GM18858 (cell line): ENCODE measurements at regions not wholly inside any gene's neighbourhood (a gene's known extent, or its start where the extent isn't known, plus 50 kb on each side); places are given as distances from the start of the nearest gene placed in this dataset.

Experiments used
- ATAC-seq: cut with Tn5 transposase; IDR thresholded peaks from one replicate; pipeline ENCODE4 v1.9.1; 2021; ENCODE audit not compliant: unreplicated experiment

DNA sequence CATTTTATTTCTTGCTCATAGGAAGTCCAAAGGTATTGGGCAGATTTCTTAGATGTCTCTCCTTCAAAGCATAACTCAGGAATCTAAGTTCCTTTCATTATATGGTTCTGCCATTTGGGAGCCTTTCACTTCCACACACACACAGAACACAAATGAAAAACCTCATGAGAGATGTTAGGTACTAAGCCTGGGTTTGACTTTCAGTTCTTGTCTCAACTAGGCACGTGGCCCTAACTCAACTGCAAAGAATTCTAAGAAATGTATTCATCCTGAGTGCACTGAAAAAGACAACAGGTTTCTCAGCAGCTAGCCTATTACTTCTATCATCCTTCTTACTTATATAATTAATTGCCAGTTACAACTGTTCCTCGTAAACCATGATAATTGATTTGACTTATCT lies 190.0 kb upstream of the SAMSN1 start:
- ATAC-seq = peak; percentile 49

DNA sequence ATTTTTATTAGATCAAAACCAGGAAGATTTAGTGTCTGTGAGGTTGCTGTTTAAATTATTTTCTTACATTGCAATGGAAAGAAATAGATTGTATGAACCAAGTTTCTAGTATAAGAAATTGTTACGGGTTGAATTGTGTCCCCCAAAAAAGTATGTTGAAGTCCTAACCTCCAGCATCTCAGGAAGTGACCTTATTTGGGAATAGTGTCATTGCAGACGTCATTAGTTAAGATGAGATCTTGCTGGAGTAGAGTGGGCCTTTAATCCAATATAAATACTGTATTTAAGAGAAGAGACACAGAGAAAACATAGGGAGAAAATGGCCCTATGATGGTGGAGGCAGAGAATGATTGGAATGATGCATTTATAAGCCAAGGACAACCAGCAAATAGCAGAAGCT lies 188.7 kb upstream of the SAMSN1 start:
- ATAC-seq = no peak

DNA sequence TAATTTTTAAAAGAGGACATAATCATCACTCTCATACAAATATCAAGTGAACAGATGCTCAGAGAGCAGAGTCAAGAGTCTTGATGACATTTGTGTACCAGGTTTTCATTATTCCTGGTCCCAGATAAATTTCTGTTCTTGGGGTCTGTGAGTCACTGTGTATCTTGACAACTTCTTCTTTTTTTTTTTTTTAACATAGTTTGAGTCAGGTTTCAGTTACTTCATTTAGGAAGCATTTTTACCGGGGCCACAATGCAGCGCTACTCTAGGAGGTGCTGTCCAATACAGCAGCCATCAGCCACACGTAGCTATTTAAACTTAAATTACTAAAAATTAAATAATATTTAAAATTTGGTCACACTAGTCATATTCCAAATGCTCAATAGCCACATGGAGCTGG lies 188.1 kb upstream of the SAMSN1 start:
- no peak for ATAC-seq

DNA sequence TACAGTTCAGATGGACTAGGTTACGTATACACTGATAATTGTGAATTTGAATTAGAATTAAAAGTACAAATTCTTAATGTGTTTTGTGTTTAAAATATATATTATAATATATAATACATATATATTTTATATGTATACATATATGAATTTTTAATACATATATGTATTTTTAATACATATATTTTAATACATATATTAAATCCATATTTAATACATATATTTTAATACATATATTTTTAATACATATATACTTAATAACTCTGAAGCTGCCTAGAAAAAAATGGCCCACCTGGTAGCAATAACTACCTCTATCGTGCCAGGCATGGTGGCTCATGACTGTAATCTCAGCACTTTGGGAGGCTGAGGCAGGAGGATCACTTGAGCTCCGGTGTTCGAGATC lies 179.1 kb upstream of the SAMSN1 start:
- ATAC-seq = no peak

DNA sequence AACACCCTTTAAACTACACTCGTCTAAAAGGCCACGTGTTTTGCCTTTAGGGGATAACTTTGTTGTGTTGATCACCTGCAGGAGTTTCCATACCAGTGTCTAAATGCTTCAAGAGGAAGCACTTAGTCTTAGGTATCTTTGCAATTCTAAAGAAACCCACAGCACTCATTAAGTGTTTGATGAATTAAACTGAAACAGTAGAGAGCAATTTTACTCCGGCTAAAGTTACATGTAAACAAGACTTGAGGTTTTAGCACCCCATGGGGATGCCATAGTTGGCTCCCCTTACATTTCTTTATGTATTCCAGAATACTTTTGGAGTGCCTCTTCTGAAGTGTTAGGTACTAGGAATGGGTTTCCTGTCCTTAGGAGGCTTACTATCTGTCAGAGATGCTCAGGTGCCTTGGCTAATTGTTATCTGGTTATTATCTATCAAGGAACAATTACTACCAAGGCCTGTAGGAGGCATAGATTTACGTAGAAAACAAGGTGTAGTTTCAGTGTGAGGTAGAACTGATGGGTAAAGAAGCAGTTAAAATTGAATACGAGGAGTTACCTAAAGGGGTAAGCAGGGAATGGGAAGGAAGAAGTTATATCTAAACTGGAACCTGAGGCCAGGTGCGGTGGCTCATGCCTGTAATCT lies 176.8 kb upstream of the SAMSN1 start:
- no peak for ATAC-seq

DNA sequence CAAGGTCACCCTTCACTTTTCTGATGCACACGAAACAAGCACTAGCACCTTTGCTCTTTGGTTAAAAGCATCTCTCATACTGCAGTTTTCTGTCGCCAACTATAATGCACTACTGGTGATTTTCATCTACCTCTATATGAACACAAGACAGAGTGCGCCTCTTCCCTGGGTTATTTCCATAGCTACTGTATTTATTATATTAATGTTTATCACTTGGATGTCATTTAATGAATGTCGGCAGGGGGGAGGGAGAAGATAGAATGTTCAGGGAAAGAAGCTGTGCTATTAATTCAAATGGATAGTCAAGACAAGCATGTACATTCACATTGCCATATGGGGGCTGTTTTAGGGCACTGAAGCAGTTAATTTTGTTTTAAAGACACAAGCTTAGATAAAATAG lies 174.1 kb upstream of the SAMSN1 start:
- ATAC-seq = no peak

DNA sequence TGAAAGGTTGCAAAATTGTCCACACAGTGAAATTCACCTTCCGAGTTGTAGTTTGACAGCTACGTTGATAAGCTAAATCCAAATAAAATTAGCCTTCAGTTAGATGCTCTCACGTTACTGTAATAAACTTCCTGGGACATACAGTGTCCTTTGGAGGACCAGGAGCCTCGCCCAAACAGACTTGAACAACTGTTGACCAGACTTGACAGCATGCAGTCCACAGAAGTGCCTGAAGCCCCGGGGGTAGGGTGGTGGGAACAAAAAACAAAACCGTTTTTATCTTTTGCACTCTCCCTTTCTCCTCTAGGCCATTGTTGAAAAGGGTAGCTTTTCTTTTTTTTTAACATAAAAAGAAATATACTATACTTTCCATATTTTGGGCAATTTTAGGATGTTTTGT lies 172.8 kb upstream of the SAMSN1 start:
- ATAC-seq = no peak

DNA sequence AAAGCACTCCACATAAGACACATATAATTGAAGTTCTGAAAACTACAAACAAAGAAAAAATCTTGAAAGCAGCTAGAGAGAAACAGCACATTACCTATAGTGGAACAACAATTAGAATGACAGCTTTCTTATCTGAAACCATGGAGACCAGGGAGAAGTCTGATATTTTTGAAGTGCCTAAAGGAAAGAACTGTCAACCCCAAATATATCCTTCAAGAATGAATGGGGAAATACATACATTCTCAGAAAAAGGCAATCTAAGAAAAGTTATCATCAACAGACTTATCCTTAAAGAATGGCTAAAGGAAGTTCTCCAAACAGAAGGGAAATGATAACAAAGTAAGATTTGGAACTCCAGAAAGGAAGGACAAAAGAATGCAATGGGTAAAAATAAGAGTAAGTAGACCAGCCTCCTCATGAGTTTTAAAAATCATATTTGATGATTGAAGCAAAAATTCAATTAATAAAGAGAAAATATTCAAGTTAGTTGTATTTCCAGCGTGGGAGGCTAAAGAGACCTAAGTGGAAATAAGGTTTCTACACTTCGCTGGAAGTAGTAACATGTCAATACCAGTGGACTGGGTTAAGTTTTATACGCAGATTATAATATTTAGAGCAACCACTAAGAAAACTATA lies 170.8 kb upstream of the SAMSN1 start:
- no peak for ATAC-seq

DNA sequence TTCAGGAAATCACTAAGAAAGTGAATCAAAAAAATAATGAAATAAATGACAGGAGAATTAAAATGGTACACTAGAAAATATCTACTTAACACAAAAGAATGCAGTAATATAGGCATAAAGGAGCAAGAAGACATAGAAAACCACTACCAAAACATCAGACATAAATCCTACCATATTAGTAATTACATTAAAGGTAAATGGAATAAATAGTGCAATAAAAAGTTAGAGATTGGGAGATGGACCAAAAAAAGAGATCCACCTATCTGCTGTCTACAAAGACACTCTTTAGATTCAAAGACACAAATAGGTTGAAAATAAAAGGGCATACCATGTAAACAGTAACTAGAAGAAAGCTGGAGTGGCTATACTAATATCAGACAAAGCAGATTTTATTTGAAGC lies 167.0 kb upstream of the SAMSN1 start:
- no peak for ATAC-seq

DNA sequence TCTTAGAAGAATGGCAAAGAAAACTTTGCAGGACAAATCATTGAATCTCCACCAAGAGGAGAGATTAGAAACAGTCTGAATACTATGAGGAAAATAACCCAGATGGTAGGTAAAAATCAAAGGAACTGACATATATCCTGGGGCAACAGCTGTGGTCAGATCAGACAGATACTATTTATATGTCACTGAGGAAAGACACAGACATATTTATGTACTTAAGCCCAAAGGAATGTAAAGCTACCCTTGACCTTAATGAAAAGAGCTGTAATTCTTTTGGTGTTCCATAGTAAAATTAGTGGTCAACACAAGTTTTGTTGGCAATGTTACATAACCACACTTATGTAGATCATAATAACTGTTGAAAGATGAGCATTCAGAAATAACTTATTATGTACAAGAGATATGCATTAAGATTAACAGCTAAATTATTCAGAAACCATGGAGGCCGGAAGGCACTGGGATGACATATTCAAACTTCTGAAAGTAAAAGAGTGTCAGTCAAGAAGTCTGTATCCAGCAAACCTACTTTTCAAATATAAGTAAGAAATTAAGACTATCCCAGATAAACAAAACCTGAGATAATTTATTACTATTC lies 166.1 kb upstream of the SAMSN1 start:
- ATAC-seq = no peak

DNA sequence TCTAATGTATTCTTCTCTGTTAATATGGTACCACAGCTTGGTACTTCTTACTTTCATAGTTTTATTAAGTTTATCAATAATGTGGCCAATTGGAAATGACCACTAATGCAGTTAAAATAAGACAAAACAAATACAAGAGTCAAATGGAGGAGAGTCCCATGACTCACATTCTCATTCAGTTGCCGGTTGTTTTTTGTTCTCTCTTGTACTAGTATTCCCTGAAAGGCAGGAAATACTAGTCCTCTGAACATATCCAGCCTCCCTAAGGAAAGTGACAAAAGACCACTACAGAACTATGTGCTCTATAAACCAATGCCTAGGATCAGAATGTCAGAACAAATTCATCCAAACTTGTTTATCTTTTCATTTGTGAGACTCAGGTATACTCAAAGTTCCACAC lies 165.2 kb upstream of the SAMSN1 start:
- no peak for ATAC-seq

DNA sequence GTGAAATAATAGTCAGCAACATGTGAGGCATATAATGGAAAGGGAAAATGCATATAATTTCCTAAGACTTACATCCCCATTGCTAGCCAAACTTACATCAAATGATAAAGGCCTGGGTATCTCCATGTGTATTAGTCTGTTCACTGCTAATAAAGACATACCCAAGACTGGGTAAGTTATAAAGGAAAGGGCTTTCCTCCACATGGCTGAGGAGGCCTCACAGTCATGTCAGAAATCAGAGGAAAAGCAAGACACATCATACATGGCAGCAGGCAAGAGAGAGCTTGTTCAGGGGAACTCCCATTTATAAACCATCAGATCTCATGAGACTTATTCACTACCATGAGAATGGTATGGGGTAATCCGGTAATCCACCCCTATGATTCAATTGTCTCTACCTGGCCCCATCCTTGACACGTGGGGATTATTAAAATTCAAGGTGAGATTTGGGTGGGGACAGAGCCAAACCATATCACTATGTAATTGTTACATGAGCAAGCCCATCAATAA lies 161.5 kb upstream of the SAMSN1 start:
- ATAC-seq = no peak

DNA sequence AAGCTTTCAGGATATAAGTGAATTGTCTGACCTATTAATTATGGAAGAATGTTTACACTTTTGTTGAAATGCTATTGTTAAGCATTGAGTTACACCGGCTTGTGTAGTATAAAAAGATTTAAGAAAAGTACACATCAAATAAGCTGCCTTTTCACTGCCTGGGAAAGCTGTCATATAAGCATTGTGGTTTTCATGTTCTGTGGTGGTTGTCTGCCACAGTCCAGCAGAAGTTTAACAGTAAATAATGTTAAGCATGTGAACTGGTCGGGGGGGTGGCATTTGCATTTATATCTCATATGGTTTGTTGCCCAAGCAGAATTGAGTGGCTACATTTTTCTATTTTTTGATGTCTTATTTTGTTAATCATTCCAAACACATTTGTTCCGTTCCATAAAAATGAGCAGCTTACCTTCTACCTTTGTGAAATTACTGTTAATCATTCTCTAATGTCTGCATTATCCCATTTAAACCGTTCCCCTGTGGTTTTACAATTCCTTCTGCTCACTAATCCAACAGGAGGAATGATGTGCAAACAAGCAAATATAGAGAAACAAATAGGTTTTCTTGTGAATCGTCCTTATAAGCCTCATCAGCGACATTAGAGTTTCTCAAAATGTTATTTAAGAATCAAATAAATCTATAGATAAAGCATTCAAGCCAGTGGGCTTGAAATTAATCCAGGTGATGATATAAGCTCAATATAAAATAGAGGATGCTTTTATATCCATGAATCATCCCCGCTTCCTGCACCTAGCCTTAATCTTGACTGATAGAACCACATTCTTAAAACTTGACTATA lies 160.8 kb upstream of the SAMSN1 start:
- no peak for ATAC-seq

DNA sequence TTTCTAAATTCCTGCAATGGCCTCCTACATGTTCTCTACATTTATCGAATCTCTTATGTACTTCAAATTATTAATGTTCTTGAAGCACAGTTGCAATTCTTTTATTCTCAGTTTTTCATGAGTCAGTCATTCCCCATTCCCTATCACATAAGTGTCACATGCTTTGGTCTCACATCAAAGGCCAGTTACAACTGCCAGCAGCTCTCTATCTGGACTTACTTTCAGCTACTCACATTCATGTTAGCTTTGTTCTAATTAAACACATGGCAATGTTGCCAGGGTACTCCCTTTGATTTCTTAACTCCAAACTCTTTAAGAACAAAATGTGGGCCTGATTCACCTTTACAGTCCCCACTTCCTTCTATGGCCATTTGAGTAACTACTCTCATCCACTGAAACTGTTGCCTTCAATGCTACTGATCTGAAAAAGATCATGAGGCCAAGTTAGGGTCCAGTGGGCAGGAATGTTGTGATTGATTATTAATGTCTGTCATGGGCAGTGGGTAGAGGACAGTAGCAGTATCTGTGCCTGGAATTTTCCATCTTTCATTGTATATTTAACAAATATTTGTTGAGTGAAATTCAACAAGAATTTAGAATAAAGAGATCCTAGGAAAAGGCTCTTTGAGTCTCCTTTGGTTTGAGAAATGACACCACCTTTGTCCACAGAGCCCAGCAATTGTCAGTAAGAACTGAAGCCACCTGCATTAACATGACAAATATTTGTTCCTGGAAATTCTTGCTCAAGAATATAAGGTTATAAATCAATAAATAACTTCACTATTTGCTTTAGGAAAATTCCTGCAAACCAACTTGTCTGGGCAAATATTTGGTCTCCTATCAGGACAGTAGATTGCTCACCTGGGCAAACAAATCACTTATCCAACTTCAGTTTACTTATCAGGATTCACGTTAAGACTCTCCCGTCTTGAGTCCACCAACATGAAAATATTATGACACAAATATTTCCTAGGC lies 153.6 kb upstream of the SAMSN1 start:
- ATAC-seq = no peak

DNA sequence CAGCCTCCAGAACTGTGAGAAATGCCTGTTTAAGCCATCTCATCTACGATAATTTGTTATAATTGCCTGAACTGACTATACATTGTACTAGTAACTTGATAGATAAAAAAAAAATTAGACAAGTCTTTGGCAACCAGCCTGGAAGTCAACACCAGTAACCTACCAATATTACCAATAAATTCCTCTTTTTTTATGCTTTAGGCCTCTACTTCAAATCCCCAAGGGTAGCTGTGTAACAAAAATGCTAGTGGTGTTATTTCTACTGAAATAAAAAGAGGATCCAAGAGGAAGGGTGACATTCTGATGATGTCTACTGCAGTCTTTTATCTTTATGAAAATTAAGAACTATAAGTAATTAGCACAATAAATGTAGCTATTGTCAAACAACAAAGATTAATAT lies 151.7 kb upstream of the SAMSN1 start:
- ATAC-seq = no peak

DNA sequence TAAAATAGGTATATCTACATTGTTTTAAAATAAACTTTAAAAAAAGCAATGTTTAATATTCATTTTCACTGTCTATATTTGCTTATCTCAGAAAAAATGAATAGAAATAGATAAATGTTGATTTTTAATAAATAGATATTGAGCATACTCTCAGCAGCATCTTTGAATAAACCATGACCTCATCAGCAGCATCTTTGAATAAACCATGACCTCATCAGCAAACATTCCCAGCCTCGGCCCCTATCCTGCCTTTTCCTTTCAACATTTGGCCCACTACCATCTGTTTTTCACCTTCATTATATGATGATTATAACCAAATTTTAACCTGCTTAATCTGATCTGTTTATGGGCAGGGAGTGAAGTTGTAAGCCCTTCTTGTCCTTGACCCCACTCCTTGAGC lies 148.7 kb upstream of the SAMSN1 start:
- ATAC-seq = no peak

DNA sequence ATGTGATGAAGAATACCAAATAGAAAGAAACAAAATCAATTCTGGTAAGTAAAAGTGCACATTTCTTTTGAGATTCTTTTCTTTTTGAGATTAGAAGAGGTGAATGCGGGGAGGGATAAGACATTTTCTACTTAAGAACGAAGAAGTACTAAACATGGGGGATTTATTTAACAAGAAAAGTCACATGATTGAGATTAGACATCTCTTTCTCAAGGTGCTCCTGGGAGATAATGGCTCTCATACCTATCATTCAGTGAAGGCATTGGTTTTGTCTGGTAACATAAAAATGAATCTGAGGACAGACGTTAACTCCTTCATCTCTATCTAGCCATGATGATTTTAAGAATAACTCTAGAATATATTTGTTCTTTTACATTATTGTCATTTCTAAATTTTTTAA lies 147.9 kb upstream of the SAMSN1 start:
- no peak for ATAC-seq

DNA sequence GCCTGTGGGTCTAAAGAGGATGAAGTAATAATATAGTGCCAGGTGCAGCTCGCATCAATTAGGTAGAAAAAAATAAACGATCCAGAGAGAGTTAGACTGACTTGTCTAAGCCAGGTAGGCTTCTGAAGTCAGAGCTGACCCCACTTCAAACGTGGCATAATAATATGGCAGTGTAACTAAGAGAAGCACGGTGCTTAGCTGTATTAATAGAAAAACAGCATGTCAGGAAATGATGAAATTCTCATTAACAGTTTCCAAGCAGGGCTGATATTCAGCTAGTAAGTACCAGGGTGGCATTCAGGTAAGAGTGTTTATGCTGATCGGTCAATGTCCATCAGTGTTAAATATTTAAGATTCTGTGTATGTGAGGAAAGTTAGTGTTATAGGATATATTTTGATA lies 145.8 kb upstream of the SAMSN1 start:
- ATAC-seq = no peak

DNA sequence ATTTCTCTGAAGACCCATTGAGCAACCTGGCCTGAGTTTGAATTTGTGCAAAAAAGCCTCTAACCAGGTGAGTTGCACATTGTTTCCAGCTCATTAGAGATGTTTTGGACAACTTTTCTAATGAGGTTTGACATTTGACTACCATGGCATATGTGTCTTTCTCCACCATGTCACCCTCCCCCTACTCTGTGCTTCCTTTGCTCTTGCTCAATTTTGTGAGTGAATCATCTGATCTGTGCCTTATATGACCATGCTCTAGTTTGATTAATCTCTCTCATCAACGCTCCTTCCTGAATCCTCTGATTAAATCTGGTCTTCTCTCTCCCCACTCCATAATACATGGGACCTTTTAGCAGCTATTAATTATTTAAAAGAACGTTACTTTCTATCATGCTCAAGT lies 144.8 kb upstream of the SAMSN1 start:
- no peak for ATAC-seq

DNA sequence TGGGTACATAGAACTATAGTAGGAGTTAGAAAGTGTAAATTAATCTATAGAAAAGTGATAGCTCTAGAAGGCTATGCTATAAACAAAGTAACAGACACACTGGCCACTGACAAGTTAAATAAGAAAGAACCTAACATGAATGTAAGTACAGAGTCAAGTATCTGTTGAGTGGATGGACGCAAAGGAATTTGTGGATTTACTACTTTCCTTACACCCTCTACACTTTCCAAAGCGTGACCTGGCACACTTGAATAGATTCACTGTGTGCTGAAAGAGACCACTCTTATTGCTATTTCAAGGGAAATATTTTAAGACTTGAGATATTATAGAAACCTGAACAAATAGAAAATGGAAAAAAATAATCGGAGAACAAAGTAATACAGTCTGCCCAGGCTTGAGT lies 142.8 kb upstream of the SAMSN1 start:
- ATAC-seq = no peak

DNA sequence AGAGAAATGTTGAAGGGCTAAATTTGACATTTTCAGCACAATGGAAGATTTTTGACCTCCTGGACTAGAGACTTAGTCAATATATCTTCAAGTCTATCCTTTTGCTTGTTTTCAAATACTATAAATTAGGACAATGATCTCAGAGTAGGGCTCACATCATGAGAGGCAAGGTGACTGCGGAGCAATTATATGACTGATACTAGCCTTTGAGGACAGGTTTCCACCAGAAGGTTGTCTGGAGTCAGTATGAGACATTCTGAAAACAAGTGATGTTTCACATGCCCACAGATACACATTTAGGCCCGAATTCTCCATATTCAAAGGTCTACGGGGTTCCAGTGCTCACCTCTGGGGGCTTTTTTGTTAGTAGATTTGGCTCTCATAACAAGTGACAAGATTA lies 142.3 kb upstream of the SAMSN1 start:
- ATAC-seq = no peak
